Panc1 (cell line): ENCODE measurements at regions not wholly inside any gene's neighbourhood (a gene's known extent, or its start where the extent isn't known, plus 50 kb on each side); places are given as distances from the start of the nearest gene placed in this dataset.

Experiments used
- POLR2AphosphoS5 ChIP-seq: IDR thresholded peaks from 2 replicates; pipeline ENCODE4 v1.6.1; 2012; ENCODE audit warnings: mild to moderate bottlenecking, low read depth, low read length, moderate library complexity
- TF ChIP-seq, protein P1 (sequence below): fragments of 450-650 bp; IDR thresholded peaks from 2 replicates; pipeline ENCODE4 v1.5.1; 2017; ENCODE audit warnings: mild to moderate bottlenecking

DNA sequence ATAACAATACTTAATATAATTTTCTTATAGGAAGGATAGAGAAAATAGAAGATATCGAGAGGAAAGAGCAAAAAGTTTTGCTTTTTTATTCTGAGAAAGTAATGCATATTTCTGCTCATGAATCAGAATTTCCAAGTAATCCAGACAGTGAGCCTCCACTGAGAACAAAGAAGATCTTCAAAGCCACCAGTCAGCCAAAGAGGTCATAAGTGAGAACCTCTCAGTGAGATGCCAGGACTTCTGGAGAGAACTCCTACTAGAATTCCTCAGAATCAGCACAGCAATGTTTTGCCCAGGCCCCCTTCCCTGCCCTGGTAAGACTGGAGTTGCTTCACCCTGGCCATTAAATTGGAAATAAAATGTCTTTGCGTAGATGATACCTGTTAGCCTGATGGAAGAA, 254.4 kb upstream of the FAT4 start:
- TF ChIP-seq, protein P1, sequence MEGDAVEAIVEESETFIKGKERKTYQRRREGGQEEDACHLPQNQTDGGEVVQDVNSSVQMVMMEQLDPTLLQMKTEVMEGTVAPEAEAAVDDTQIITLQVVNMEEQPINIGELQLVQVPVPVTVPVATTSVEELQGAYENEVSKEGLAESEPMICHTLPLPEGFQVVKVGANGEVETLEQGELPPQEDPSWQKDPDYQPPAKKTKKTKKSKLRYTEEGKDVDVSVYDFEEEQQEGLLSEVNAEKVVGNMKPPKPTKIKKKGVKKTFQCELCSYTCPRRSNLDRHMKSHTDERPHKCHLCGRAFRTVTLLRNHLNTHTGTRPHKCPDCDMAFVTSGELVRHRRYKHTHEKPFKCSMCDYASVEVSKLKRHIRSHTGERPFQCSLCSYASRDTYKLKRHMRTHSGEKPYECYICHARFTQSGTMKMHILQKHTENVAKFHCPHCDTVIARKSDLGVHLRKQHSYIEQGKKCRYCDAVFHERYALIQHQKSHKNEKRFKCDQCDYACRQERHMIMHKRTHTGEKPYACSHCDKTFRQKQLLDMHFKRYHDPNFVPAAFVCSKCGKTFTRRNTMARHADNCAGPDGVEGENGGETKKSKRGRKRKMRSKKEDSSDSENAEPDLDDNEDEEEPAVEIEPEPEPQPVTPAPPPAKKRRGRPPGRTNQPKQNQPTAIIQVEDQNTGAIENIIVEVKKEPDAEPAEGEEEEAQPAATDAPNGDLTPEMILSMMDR: no peak
- no peak for TF ChIP-seq POLR2AphosphoS5
